G401 (cell line): ENCODE measurements at regions not wholly inside any gene's neighbourhood (a gene's known extent, or its start where the extent isn't known, plus 50 kb on each side); places are given as distances from the start of the nearest gene placed in this dataset.

Source experiments
- DNase-seq: peaks from one replicate; pipeline ENCODE4 v3.0.0-alpha.2; 2015; ENCODE audit warnings: low spot score
- in situ Hi-C: cut with HindIII; loops from 2 replicates; pipeline ENCODE4 v1.10.0; 2016; ENCODE audit warnings: low sequenced_read_pairs, mixed read lengths

DNA sequence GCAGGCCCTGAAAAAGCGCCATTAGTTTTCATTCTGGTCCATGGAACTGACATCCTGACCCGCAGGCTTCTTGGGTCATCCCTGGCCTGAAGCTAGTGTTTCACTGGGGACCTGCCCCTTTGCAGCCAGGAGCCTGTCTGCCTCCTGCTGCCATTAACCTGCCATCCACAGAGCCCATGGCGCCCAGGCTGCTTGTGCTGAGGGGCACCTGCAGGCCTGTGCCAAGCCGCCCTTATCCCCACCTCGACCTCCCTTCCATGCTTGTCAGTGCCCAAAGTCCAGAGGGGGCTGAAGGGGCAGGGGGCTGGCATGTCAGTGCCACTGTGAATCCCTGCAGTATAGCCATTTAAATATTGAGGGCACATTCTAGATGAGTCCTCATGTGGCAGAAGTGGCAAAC lies 207.6 kb upstream of the USP25 start:
- in situ Hi-C loops: no loop called here
- no peak for DNase-seq

DNA sequence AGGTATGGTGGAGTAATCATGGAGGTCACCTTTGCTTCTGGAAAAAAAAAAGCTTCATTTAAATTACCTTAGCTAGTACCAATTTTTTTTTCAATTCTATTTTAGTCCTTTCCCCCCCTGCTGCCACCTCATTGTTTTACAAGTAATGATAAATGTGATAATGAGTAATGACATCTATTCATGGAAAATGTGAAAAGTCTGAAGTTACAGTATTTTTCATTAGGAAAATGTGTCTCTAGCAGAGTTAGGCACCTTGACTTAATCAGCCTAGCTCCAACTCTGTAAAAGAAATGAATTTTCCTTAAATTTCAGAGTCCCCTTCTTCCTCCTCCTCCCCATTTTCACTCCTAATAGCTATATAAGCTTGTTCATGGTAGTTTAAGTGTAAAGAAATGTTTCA lies 204.9 kb upstream of the USP25 start:
- no peak for DNase-seq
- in situ Hi-C loops: no loop called here

DNA sequence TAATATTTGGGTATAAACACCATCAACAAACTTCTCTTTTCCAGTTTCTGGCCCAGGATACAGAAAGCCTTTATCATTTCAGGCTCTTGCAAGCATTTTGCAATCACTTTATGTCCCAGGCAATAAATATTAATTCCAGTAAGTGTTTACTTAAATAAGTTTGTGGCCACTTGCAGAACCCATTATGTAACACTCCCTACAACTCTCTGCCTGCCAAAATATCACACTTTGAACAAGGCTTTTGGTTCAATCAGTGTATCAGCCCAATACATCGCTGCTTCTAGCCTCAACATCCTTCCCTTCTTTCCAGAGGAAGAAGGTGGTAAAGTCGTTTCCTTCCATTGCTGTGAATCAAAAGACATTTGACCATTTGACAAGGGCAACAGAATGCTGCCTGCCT lies 203.0 kb upstream of the USP25 start:
- DNase-seq: no peak
- in situ Hi-C loops: no loop called here

DNA sequence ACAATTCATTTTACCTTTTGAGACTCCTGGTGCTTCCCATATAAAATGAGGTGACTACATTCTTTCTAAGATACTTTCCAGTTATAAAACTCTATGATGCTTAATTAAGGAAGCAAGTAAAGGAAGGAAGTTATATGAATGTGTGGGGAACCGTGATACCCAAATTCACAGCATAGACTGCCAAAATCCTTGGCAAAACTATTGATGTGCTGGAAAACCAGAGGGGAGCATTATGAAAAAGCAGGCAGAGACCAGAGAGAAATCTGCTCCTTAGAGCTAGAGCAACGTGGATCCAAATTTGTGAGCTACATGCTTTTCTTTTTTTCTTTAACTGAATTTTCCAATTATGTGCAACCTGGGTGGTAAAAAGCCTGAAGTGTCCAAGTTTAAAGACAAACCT lies 201.4 kb upstream of the USP25 start:
- DNase-seq: no peak
- in situ Hi-C loops: no loop called here

GRCh38 chr21:15531986-15532385 lies 197.8 kb upstream of the USP25 start:
- in situ Hi-C loops: no loop called here
- no peak for DNase-seq

GRCh38 chr21:15533618-15534017 lies 196.2 kb upstream of the USP25 start:
- in situ Hi-C loops: no loop called here
- no peak for DNase-seq

DNA sequence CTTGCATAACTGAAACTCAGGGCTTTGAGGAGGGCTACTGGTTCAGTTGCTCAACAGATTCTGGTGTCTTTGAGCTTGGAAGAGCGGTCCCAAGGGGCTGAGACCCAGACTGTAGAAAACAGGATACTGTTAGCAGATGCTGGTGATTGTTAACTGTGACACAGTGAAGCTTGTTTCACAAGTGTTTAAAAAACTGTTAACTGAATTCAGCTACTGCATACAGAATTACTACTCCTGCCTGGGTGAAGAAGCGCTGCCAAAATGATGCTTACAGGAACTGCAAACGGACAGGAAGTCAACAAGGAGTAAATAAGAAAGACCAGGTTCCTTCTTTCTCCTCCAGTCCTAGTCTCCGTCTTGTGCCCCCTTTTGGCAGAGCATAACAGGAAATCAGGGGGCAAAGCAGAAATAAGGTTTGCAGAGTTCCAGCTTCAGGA lies 195.3 kb upstream of the USP25 start:
- in situ Hi-C loops: no loop called here
- DNase-seq: no peak

DNA sequence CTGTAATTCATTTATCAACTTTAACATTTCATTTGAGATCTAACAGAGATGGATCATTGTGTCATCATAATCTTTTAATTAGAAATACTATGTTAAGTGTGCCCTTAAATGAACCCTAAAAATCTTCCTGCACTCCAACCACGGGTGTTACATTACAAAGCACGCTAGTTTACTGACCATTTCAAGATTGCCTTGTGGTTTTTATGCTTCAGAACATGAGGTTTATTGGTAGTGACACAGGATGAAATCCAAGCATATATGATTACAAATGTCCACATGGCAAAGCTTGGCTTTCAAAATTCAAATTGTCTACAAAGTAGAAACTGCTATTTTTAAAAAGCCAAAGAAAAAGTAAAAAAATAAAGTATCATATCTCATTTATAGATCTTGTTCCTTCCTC lies 190.4 kb upstream of the USP25 start:
- DNase-seq: no peak
- in situ Hi-C loops: no loop called here

GRCh38 chr21:15543473-15543872 lies 186.3 kb upstream of the USP25 start:
- in situ Hi-C loops: no loop called here
- DNase-seq: no peak

GRCh38 chr21:15549671-15550070 lies 180.1 kb upstream of the USP25 start:
- no peak for DNase-seq
- in situ Hi-C loops: no loop called here

GRCh38 chr21:15552914-15553494 lies 176.8 kb upstream of the USP25 start:
- peak; percentile 7 for DNase-seq

GRCh38 chr21:15557925-15558324 lies 171.9 kb upstream of the USP25 start:
- DNase-seq: no peak
- in situ Hi-C loops: no loop called here

More at GRCh38 chr21:15552914-15553494, 176.8 kb upstream of the USP25 start:
- in situ Hi-C loops: no loop called here

GRCh38 chr21:15558884-15559283 lies 170.9 kb upstream of the USP25 start:
- DNase-seq: no peak
- in situ Hi-C loops: no loop called here

- DNase-seq: no peak
- in situ Hi-C loops: no loop called here
Observed at GRCh38 chr21:15559660-15560059, 170.1 kb upstream of the USP25 start.

DNA sequence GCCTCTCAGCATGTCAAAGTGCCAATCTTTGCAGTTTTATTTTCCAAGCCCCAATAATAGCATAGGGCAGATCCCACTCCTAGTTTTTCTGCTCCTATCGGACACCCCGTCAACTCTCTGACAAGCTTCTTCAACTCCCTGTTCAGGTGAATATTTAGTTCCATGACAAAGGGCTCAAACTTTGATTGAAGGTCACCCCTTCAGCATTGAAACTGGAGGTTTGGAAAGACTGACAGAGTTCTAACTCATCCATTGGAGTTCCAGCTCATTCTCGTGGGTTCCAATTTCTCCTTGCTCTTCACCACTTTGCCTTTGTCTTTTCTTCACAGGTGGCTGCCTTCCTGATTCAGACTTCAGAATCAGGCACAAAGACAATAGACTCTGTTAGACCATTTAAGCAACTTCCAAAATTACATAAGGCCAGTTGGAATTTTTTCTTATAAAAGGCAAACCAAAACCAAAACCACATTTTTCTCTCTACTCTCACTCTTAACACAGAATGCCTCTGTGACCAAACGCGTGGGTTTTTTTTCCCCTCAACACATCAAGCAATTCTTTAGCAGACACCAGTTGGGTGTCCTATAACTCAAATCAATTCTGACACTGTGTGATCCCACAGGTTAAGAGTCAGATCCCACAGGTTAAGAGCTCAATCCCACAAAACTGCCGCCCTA lies 169.3 kb upstream of the USP25 start:
- no peak for DNase-seq
- in situ Hi-C loops: no loop called here

- DNase-seq: no peak
- in situ Hi-C loops: no loop called here
Observed at GRCh38 chr21:15562748-15563147, 167.0 kb upstream of the USP25 start.

DNA sequence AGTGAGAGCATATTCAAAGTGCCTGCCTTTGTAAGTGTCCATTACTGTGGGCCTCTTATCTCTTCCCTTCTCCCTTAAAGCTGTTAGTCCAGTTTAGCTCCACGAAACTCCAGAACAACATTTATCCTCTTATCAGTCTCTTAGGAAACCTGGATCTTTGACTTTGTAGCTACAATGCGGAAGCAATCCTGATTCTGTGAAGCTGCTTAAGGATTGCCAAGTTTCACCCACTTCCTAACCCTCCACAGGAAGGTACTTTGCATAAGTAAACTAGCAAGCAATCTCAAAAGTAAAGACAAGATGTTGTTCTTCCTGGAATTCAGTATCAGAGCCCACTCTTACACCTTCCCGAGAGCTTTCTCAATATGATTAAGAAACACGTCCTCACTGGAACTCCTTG lies 164.9 kb upstream of the USP25 start:
- in situ Hi-C loops: no loop called here
- DNase-seq: no peak

GRCh38 chr21:15566703-15567102 lies 163.1 kb upstream of the USP25 start:
- DNase-seq: no peak
- in situ Hi-C loops: no loop called here

DNA sequence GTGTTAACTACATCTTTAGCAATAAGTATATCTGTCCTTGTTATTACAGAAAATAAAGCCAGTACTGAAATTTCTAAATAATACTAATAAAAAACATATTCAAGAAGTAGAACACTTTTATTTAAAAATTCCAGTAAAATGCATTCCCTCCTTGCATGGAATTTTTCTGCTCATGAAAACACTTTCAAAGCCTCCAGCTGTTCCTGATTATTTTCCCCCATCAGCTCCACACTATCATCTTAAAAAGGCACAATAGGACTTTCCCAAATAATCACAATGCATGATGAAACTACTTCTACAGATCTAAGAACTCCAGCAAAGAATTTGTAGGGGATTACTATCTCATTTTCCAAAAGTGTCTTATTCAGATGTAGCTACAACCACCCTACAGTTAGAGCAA lies 162.6 kb upstream of the USP25 start:
- in situ Hi-C loops: no loop called here
- no peak for DNase-seq

DNA sequence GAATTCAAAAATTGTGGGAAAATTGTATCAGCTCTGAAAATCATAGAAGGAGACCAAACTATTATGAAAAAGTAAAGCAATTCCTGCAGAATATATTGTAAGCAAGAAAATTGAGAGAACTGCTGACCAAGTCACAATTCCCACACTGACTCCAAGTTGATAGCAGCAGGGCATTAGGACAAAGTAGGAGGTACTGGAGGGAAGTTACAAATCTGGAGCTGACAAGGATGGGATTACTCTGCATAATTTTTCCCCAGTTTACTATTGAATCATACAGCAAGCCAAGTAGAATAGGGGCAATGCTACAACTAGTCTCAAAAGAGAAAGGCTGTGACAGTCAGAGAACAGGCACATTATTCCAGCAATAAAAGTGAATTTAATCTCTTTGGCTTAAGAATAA lies 161.3 kb upstream of the USP25 start:
- in situ Hi-C loops: no loop called here
- DNase-seq: no peak

- no peak for DNase-seq
- in situ Hi-C loops: no loop called here
Observed at GRCh38 chr21:15586752-15587427, 142.9 kb upstream of the USP25 start.
